HFFc6 (cell line): ENCODE measurements at regions not wholly inside any gene's neighbourhood (a gene's known extent, or its start where the extent isn't known, plus 50 kb on each side); places are given as distances from the start of the nearest gene placed in this dataset.

ENCODE experiments used
- DNase-seq: peaks from one replicate; pipeline ENCODE4 v3.0.0-alpha.2; 2018
- H3K27ac Mint-ChIP-seq: 2 replicates; pipeline ENCODE4 v1.8.0; 2020; ENCODE audit warnings: mild to moderate bottlenecking, mixed read lengths
- H3K27me3 Mint-ChIP-seq: 2 replicates; pipeline ENCODE4 v1.8.0; 2021; ENCODE audit warnings: mild to moderate bottlenecking, moderate library complexity, mixed read lengths; ENCODE audit not compliant: insufficient read depth
- H3K36me3 Mint-ChIP-seq: 2 replicates; pipeline ENCODE4 v1.8.0; 2021; ENCODE audit warnings: low read depth, mixed read lengths
- H3K4me1 Mint-ChIP-seq: 2 replicates; pipeline ENCODE4 v1.8.0; 2020; ENCODE audit warnings: low read depth, mixed read lengths
- H3K4me3 Mint-ChIP-seq: 2 replicates; pipeline ENCODE4 v1.8.0; 2020; ENCODE audit warnings: mild to moderate bottlenecking, moderate library complexity, mixed read lengths
- H3K9me3 Mint-ChIP-seq: 2 replicates; pipeline ENCODE4 v1.8.0; 2020; ENCODE audit warnings: mild to moderate bottlenecking, mixed read lengths
- CTCF ChIP-seq: fragments of 200-600 bp; sonication (generic); IDR thresholded peaks from 2 replicates; pipeline ENCODE4 v1.5.0; 2021; ENCODE audit warnings: antibody characterized with exemption, mild to moderate bottlenecking

DNA sequence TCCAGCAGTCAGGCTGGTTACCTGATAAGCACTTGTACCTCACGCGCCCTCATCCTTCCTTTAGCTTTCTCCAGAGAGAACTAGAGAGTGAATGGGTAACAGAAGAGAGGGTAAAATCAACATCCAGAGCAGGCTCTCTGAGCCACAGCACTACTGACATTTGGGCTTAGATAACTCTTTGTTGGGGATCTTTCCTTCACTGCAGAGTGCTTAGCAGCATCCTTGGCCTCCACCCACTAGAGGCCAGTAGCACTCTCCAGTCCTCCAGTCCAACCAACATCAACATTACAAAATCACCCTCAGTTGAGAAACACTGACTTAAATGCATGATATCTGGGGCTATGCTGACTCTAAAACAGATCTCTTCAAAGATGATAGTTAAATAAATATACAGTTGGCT lies 220.7 kb downstream of the TACR3 start:
- Mint-ChIP-seq H3K9me3 (no peaks in the 10 kb centered on the region), H3K4me1 (peaks cover 35% of the 10 kb centered on the region), H3K36me3 (no peaks in the 10 kb centered on the region; the same call in 1 of the 2 replicates), H3K27ac (peak overlapping the region; percentile 92), H3K27me3 (no peaks in the 10 kb centered on the region), H3K4me3 (peak overlapping the region; percentile 77)
- TF ChIP-seq CTCF: peak; percentile 65; the same call in 1 of the 2 replicates
- peak; percentile 13 for DNase-seq

DNA sequence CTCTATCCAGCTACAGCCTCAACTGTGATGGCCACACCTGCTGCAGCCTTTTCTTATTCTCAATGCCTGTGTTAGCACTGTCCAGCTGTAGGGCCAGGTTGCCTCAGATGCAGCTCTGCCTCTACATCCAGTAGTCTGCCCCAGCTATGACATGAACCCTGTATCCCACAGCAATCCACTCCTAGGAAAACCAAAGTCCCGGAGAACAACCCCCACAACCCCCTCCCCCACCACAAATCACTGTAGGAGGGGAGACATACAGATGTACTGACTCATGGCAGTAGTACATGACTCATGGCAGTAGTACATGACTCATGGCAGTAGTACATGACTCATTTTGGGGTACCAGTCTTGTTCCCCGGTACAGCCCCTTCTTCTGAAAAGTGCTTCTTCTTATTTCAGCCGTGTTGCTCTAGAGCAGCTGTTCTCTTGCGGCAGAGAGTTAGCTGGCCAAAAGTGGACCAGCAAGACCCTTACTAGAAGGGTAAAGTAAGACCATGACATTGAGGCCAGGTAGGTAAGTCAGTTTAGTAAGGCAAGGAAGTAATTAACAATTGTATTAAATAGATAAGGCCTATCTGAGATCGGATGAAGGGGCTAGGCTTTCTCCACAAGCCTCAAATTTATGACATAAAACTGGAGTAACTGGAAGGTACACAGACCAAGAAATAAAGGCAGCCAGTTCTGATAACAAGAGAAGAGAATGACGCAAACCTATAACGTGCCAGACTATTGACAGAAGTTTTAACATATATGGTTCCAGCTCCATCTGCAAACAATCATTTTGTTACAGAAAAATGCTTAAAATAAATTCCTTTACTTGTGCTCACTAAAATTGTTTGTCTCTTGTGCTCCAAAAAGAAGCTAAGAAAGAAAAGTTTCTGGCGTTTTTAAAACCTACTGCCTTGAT lies 221.4 kb downstream of the TACR3 start:
- Mint-ChIP-seq H3K36me3 (no peaks in the 10 kb centered on the region; the same call in 1 of the 2 replicates), H3K9me3 (no peaks in the 10 kb centered on the region), H3K27me3 (no peaks in the 10 kb centered on the region), H3K4me1 (peaks cover 35% of the 10 kb centered on the region), H3K27ac (peak overlapping the region; percentile 92), H3K4me3 (peak overlapping the region; percentile 77)
- peak; percentile 66 for DNase-seq
- TF ChIP-seq CTCF: no peak

- H3K4me1 Mint-ChIP-seq: peaks cover 35% of the 10 kb centered on the region
- peak overlapping the region; percentile 77; the same call in 1 of the 2 replicates for H3K4me3 Mint-ChIP-seq
- no peak for TF ChIP-seq CTCF
- no peaks in the 10 kb centered on the region for H3K9me3 Mint-ChIP-seq
- H3K27me3 Mint-ChIP-seq: no peaks in the 10 kb centered on the region
- H3K27ac Mint-ChIP-seq: peak overlapping the region; percentile 92
- no peak for DNase-seq
- no peaks in the 10 kb centered on the region; the same call in 1 of the 2 replicates for H3K36me3 Mint-ChIP-seq
Measured at GRCh38 chr4:103497692-103498091, 222.1 kb downstream of the TACR3 start.

DNA sequence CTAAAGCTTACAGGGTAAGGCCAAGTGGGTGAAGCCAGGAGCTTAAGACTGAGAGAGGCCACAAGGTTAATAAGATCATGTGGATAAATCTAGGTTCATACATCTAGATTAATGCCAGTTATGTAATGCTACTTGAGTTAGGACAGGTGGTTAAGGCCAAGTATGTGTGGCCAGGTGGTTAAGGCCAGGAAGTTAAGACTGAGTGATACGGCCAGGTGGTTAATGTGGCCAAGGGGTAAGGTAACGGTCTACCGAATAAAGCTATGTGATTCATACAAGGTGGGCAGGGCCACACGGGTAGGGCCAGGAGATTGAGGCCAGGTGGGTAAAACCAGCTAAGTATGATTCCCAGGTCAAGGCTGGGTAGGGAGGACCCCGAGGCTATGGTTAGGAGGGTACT lies 223.0 kb downstream of the TACR3 start:
- no peak for DNase-seq
- Mint-ChIP-seq H3K27me3 (no peaks in the 10 kb centered on the region), H3K27ac (no peak overlapping the region; the same call in 1 of the 2 replicates), H3K4me3 (no peak overlapping the region), H3K36me3 (no peaks in the 10 kb centered on the region; the same call in 1 of the 2 replicates), H3K4me1 (peaks cover 35% of the 10 kb centered on the region), H3K9me3 (no peaks in the 10 kb centered on the region)
- no peak for TF ChIP-seq CTCF

DNA sequence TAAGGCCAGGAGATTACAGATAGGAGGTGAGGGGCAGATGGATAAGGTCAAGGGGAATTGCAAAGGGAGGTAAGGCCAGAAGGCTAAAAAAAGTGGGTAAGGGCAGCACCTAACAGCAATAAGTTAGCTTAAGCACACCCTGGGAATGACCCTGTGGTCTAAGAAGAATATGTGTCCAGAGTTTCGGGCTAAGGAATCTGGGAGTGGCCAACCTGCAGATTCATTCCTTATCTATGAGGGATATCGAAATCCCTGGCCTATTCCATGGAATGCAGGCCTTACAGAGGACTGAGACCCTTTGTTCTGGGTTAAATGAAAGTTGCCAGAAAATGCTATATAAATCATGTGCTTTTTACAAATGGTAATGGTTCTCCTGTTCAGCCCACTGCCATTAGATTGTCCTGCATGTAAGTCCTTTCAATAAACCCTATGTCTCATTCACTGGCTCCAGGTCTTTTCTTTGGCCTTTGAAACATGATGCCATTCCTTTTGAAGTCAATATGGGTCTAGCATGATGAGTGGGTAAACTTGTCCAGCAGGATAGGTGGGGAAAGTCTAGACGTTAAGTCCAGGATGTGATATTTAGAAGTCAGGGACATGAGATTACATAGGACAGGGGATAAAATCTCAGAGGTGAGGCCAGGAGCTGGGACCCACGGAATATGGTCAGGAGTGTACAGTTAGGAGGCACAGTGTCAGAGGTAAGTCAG lies 226.2 kb downstream of the TACR3 start:
- no peaks in the 10 kb centered on the region for H3K36me3 Mint-ChIP-seq
- DNase-seq: no peak
- peaks cover 19% of the 10 kb centered on the region for H3K4me1 Mint-ChIP-seq
- TF ChIP-seq CTCF: no peak
- 0 out of 2 replicates have a peak, but pooled peaks cover 2% of the 10 kb centered on the region for H3K27me3 Mint-ChIP-seq
- no peak overlapping the region for H3K27ac Mint-ChIP-seq
- H3K4me3 Mint-ChIP-seq: no peak overlapping the region
- H3K9me3 Mint-ChIP-seq: no peaks in the 10 kb centered on the region
